SKM-1 treated with dmso at 0.1 percent for 144 hours (cell line): ENCODE measurements at regions not wholly inside any gene's neighbourhood (a gene's known extent, or its start where the extent isn't known, plus 50 kb on each side); places are given as distances from the start of the nearest gene placed in this dataset.

ENCODE experiments used
- DNase-seq: peaks from one replicate; lab custom pipeline; 2025; ENCODE audit not compliant: unreplicated experiment; lab: John Stamatoyannopoulos, UW

DNA sequence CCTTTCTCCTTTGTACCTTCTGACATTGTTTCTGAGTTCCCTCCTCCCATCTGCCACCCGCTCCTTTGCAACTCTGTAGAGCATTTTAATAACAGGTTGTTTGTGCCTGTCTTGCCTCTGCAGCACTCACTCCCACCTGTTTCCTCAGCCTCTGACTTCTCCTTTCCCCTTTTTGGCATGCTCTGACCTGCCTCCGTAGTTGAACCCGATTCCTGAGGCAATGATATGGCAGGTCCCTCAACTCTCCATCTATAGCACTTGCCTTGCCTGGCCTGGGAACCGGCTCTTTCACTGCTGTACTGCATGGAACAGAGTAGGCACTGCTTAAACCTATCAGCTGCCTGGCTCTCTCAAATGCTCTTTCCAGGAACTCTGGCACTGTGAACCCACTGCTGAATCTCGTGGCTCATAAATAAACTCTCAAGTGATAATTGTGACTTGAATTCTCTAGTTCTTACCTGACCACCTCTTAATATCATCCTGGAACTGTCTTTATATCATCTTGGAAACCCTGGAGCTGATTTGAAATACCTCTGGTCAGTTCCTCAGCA, 50.3 kb downstream of the UTRN start:
- DNase-seq: peak; percentile 34

DNA sequence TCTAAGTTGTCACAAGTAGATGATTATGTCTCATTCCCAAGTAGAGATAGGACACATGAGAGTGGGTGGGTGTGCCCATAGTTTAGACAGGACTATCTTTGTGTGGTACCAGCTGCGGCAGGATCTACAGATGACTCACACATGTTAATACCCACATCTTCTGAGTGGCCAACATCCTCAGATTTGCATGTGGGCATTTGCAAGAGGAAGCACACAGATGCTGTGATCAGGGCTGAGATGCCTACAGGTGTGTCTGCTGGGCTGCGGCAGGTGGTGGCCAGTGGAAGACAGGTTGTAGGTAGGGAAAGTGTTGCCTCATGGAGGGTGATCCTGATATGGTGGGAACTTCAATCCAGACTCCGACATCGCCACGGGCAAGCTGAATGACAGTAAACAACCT, 50.8 kb downstream of the UTRN start:
- no peak for DNase-seq

DNA sequence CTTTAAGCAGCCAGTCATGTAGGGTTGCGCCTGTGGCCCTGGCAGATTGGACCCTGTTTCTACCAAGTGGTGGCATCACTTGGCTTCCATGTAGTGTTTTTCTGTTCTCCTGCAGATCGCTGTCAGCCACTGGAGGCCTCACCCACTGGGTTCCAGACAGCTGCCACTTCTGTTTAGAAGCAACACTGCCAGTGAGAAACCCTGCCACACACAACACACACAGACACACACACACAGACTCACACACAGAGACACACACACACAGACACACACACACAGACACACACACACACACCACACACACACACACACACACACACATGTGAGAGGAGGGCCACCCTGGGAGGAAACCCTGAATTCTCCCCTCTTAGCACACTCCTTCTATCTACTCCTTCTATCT, 51.8 kb downstream of the UTRN start:
- DNase-seq: no peak

DNA sequence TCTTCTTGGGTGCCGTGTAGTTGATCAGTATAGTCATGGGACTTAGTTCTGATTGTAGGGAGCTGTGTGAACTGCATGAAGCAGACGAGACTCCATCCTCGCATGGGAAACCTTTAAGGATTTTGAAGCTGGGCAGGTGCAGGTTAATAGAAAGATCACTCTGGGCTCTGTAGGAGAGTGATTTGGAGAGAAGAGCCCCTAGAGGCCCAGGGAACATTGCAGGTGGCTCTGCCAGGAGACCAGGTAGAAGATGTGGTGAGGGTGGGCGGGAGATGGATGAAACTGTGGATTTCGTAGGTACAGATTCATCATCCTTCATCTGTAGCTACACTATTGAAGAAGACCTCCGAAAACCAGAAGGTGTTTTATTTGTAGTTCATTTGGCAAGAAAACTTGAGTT, 53.3 kb downstream of the UTRN start:
- no peak for DNase-seq

DNA sequence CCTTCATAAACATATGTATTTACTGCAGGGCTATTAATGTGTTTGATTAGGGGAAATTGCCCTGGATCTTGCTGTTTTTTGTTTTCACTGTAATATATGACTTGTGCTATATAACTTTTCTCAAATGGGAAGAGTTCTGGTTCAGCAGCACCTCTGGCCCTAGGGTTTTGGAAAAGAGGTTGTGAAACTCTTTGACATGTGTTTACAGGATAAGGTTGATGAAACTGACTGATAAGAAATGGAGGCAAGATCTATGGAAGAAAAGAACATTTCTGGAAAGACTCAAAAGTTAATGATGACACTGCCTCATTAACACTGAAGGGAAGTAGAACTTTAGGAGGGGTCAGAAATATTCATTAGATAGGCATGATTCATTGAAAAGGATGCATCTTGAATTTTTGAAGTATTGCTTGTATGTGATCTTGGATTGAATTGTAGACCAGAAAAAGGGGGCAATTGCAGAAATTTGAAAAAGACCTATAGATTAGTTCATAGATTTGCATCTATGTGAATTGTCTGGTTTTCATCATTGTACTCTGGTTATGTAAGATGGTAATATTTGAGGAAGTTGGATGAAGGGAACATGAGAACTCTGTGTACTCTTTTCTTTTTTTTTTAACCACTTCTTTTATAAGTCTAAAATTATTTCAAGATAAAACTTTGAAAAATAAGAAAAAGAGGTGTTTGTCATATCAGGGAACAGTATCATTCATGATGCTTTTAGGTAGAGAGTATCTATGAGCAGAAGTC, 54.0 kb downstream of the UTRN start:
- peak; percentile 58 for DNase-seq

DNA sequence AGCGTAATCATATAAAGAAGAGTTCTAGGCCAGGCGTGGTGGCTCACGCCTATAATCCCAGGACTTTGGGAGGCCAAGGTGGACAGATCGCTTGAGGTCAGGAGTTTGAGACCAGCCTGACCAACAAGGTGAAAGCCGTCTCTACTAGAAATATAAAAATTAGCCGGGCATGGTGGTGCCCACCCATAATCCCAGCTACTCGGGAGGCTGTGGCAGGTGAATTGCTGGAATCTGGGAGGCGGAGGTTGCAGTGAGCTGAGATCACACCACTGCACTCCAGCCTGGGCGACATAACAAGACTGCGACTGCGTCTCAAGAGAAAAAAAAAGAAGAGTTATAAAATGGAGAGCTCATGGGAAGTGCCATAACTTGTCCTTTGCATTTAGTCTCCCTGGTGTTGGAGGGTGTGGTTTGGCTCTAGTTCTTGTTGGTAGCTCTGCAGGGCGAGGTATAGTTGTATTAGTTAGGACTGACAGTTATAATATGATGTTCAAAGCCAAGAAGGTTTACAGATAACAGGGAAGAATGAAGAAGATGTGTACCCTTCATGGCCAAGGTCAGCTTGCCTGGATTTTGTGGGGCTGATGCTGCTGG, 54.8 kb downstream of the UTRN start:
- DNase-seq: no peak

DNA sequence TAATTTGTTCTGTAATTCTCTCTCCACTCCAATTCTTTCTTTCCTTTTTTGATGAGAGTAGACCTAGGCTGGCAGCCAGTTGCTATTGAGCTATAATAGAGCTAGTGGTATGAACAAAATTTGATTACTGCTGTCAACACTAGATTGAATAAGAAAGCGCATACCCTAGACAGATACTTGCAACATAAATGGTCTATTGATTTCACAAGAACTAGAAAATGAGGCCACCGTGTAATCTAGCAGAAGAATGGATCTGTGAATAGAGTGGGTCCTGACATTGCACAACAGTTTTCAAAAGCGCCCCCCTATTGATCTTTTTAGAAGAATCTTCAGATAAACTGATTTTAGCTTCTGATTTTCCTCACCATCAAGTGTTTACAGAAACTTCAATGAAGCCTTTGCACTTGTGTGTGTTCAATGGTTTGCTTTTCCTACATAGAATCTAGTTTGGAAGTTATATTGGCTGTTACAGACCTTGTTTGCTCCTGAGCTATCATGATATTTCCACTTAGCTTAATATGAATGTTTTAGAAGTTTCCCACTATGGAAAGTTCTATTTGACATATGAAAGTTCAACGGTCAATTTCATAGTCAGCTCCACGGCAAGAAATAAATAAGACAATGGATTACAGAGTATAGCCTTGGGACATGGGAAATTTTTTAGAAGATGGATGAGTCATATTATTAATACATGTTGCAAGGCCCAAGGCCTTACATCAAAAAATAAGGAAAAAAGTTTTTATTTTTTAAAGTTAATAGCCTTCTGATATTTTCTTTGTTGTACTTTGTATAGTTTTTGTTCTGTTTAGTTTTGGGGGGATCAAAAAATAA, 55.6 kb downstream of the UTRN start:
- no peak for DNase-seq

DNA sequence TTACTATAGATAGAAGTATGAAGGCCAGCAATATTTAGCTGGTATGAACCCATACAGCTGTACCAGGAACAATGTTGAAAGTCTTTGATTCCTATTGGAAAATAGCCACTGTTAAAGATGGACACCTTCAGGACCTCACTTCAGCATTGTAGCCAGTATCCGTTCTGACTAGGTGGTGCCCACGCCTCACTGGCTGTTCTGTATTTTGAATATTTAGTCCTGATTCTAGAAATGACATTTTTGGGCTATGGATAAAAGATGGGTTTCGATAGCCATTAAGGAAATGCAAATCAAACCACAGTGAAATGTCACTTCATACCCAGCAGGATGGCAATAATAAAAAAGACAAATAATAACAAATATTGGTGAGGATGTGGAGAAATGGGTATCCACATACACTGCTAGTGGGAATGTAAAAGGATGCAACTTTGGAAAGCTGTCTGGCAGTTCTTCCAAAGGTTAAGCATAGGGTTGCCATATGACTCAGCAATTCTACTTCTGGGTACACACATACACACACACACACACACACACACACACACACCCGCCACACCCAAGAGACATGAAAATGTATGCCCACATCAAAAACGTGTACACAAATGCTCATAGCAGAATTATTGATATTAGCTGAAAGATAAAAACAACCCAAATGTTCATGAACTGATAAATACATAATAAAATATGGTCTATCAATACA, 56.8 kb downstream of the UTRN start:
- DNase-seq: no peak

DNA sequence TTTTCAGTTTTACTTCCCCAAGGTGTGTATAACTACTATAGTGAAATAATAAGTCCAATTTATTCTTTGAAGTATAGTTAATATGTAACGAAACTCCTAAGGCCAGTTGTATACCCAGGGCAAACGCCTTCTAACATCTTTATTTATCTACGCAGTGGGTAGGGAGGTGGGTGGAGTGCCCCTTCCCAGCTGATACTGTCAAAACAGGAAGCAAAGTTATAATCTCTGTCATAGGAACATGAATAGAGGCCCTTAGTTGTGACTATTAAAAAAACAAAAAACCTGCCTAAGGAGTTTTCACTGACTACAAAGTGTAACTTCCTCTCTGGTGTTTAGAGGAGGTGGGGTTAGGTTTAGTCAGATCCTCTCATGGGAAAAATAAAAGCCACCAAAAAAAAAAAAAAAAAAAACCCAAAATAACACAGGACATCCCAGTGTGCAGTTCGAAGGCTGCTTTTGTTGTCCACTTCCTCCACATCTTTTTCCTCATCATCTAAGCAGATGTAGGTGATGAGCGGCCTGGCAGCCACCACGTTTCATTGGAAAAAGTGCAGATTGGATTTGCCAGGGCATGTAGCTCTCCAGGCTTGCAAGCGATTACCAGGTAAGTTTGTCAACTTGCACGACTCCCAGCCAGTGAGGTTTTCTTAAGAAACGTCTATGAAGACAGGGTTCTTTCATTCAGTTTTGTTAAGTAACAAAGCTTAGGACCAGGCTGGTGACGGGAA, 58.7 kb downstream of the UTRN start:
- peak; percentile 7 for DNase-seq

DNA sequence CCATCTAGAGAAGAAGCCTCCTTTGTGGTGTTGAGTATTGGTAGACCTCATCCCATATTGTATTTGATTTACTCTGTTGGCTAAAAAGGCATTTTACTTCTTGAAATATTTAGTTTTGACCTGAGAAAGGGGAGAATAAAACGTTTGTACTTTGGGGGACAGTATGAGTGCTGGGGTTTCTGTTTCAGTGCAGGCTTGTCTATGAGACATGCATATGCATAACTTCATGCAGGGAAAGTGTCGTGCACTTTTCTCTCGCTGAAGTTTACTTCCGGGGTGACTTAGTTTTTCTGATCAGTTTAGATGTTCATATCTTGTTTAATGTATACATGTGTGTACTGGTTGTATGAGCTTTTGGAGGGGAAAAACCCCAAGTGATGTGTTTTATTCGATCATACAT, 59.5 kb downstream of the UTRN start:
- no peak for DNase-seq

DNA sequence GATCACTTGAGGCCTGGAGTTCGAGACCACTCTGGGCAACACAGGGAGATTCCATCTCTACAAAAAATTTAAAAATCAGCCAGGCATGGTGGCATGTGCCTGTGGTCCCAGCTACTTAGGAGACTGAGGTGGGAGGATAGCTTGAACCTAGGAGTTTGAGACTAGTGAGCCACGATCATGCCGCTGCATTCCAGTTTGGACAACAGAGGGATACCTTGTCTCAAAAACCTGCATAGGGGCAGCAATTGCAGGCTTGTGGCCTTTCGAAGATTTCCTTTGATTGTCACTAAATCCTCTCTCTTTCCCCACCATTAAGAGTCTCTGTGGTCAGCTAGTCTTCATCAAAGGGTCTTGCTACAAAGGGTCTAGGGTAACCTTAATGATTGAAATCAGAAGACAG, 60.3 kb downstream of the UTRN start:
- no peak for DNase-seq

DNA sequence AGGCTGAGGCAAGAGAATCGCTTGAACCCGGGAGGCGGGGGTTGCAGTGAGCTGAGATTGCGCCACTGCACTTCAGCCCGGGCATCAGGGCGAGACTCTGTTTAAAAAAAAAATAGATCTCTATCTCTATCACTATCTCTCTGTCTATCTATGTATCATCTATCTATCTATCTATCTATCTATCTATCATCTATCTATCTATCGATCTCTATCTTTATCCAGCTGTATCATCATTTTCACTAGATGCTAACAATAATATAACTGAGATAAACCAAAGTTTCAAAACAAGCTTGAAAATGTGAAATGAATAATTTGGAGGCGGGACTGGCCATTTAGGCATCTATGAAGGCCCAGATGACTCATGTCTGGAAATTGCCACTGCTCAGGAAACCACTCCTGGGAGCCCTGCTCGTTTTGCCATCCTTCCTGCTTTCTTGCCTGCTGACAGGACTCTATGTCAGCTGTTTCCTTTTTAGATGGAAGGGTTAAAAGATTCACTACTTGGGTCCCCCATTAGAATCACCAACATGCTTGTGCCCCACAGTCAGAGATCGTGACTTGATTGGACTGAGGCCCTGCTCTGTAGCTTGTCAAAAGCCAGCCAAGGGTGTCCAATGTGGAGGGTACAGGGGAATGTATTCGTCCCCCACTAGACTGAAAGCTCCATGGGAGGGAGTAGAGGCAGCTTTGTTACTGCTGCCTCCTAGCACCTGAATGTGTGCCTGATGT, 61.7 kb downstream of the UTRN start:
- no peak for DNase-seq

DNA sequence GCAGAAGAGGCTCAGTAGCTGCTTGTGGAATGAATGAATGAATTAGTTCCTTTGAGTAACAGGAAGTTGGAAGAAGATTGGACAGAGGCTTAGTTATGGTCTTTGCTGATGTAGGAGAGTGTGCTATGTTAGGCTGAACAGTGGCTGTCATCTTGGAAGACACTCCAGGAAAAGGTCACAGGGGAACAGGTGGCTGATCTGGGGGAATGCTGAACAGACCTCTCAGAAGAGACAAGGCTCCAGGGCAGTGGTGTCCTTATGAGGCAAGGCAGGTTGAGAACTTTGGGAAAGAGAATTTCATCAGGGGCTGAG, 62.3 kb downstream of the UTRN start:
- no peak for DNase-seq

DNA sequence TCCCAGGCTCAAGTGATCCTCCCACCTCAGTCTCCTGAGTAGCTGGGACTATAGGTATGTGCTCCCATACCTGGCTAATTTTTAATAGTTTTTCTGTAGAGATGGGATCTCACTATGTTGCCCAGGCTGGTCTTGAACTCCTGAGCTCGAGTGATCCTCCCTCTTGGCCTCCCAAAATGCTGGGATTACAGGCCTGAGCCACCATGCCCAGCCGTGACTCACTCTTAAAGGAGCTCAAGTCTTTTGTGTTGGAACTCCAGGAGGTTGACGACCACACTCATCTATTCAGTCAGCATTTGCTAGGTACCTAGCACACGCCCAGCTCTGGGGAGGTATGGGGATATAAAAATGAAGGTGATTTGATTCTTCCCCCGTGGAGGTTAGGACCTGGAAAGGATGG, 62.8 kb downstream of the UTRN start:
- DNase-seq: no peak

DNA sequence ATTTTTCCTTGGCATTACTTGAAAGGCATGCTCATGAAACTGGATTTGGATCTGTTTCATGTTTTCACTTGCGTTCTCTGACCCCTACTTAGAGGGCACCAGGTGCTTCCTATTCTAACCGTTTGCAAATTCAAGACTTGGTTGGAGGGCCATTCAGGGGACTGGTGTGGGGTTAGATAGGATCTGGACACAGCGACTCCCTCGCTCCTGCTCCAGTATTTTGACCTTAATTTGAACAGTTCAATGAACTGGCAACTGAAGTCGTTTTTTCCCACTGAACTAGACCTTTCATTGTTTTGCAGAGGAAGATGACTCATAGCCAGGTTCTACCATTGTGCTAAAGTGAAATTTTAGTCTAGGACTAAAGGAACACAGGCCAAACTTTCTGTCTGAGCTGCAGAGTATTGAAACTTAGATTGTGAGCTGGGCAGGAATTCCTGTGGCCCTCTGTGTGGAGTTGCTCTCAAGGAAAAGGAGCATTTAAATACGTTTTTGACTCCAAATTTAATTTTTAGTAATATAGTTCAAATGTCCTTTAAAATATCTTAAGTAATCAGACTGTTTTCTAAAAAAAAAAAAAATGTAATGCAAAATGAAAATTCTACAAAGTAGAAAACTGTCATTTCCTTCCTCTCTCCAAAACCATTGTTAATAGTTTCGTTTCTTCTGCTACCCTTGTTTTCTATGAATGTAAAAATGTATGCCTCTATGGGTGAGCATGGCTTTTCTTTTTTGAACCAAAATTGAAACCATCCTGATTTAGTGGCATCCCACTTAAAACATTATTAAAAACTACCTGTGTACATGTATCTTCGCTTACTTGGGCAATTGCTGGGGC, 64.8 kb downstream of the UTRN start:
- DNase-seq: no peak

DNA sequence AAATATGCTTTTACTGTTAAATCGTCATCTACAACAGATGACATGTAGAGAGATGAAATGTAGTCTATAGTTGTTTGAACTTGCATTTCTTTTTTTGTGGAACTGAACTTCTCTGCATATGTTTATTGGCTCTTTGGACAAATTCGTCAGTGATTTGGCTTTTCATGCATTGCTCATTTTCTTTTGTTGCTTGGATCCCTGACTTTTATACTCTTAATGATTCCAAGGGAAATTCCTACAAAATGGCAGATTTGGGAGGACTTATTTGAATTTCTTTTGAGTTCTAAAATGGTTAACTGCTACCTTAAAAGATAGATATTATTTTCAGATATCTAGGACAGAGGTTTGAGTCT, 65.4 kb downstream of the UTRN start:
- DNase-seq: no peak

DNA sequence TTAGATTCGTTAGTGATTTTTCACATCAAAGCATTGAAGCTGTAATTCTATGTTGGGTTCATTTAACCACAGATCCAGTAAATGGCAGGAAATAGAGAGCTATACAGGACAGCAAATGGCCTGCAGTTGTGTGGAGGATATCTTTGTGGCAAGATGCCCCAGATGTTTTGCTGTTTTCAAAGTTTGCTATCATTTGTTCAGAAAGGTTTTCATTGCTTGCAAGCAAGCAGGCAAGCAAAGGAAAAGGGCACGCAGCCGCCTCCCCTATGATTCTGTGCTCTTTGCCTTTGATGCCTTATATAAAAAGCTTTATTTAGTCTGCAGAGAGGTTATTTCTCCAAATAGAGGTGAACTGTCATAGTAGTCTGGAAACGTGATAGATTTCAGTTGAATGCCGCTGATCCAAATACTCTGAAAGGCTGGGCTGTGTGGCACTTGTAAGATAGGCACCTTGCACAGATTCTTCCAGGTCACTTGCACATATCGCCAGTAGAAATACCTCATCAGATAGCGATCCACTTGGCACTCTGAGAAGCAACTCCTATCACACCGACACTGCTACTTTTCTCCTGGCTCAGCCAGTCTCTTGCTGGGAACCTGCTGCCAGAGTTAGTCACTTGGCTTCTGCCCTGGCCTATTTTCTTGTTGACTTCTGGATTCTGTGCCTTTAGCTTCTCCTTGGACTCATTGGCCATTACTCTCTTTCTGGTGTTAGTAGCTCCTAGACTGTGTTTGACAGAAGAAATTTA, 66.4 kb downstream of the UTRN start:
- DNase-seq: no peak

DNA sequence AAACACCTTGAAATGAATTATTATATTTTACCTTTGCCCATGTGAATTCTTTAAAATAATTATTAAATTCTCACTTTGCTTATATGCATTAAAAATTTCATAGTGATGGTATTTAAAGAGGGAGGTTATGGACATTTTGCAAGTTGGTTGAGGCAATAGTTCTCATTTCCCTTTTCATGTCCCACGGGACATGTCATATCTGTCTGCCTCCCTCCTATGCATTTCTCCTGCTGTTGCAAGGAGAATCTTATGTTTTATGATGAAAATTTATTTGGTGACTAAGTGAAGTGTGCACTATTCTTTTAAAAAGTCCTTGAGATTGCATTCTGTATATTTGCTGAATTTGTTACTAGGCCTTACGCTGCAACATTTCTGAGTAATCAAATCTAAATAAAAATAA, 67.2 kb downstream of the UTRN start:
- DNase-seq: peak; percentile 56

DNA sequence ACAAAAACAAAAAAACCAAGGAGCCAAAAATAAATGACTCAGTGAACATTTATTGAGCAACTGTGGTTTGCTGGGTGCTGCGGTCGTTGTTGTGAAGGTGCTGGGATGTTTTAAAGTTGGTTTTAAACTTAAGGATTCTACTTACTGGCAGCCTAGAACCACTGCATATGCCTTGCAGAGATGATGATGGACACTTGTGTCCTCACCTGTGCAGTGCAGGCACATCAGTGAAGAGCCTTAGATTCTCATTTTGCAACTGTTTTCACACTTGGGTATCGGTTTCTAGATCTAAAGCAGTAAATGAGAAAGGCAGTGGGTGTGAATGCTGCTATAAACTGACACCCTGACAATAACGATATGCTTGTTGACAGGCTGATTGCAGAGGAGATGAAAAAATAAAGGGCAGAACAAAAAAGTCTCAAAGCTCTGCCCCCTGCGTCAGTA, 68.8 kb downstream of the UTRN start:
- DNase-seq: no peak
